ENCODE measurements at regions not wholly inside any gene's neighbourhood (a gene's known extent, or its start where the extent isn't known, plus 50 kb on each side); places are given as distances from the start of the nearest gene placed in this dataset.

- TF ChIP-seq CTCF (IDR thresholded peaks at IDR 0.05) (no peak), POLR2A (IDR thresholded peaks at IDR 0.05) (no peak)
These were observed 82.4 kb upstream of the MAGI3 start for GRCh38 chr1:113307771-113308445.

All from Peyer's patch (tissue), 4 donors.